A673 (cell line): ENCODE measurements at regions not wholly inside any gene's neighbourhood (a gene's known extent, or its start where the extent isn't known, plus 50 kb on each side); places are given as distances from the start of the nearest gene placed in this dataset.

Experiments used
- BruUV-seq: library from RNA; stranded (reverse); fragments of 400-500 nt; replicated peaks from 2 replicates; lab custom pipeline; 2021; lab: Mats Ljungman, UMichigan
- CTCF ChIA-PET: fragments of 300-600 bp; sonication (Branson Sonifier 250); formaldehyde crosslinking; loops from one replicate; lab custom pipeline; 2022; ENCODE audit warnings: antibody characterized with exemption; lab: Charles Lee
- POLR2A ChIA-PET: fragments of 300-600 bp; sonication (Branson Sonifier 250); formaldehyde crosslinking; loops from one replicate; lab custom pipeline; 2022; ENCODE audit warnings: antibody characterized with exemption; ENCODE audit not compliant: low non-redundant PET; lab: Charles Lee
- DNase-seq: peaks from one replicate; pipeline ENCODE4 v3.0.0-alpha.2; 2015; ENCODE audit warnings: low spot score
- H3K27ac ChIP-seq: fragments of 200-600 bp; sonication (generic); 2 replicates; pipeline ENCODE4 v1.5.1; 2016; ENCODE audit warnings: mixed run types, low read depth, mild to moderate bottlenecking, mixed read lengths, antibody characterized with exemption, low read length; ENCODE audit not compliant: poor library complexity, severe bottlenecking
- H3K27me3 ChIP-seq: fragments of 200-600 bp; sonication (generic); replicated peaks from 2 replicates; pipeline ENCODE4 v1.6.1; 2017; ENCODE audit warnings: mixed run types, low read depth, mild to moderate bottlenecking, mixed read lengths, antibody characterized with exemption, low read length; ENCODE audit not compliant: insufficient read depth, poor library complexity
- H3K36me3 ChIP-seq: fragments of 200-600 bp; sonication (generic); 2 replicates; pipeline ENCODE4 v1.6.1; 2016; ENCODE audit warnings: mixed run types, mild to moderate bottlenecking, mixed read lengths, antibody characterized with exemption, low read length; ENCODE audit not compliant: insufficient read depth, poor library complexity, severe bottlenecking
- H3K4me1 ChIP-seq: fragments of 200-600 bp; sonication (generic); 2 replicates; pipeline ENCODE4 v1.6.1; 2017; ENCODE audit warnings: mixed run types, mild to moderate bottlenecking, mixed read lengths, antibody characterized with exemption, low read length; ENCODE audit not compliant: insufficient read depth, poor library complexity, severe bottlenecking
- H3K4me3 ChIP-seq: fragments of 200-600 bp; sonication (generic); 2 replicates; pipeline ENCODE4 v1.5.1; 2016; ENCODE audit warnings: low read depth, mixed run types, mild to moderate bottlenecking, mixed read lengths, low read length; ENCODE audit not compliant: poor library complexity, severe bottlenecking
- H3K9me3 ChIP-seq: fragments of 200-600 bp; sonication (generic); 2 replicates; pipeline ENCODE4 v1.6.1; 2016; ENCODE audit warnings: mixed run types, low read depth, mild to moderate bottlenecking, mixed read lengths, antibody characterized with exemption, low read length; ENCODE audit not compliant: poor library complexity, severe bottlenecking
- EZH2 ChIP-seq: fragments of 200-600 bp; sonication (generic); IDR thresholded peaks from 2 replicates; pipeline ENCODE4 v1.6.1; 2017; ENCODE audit warnings: borderline replicate concordance, low read depth, mild to moderate bottlenecking, mixed read lengths, antibody characterized with exemption, low read length; ENCODE audit not compliant: poor library complexity, severe bottlenecking
- intact Hi-C: fragments of 100-400 bp; cut with micrococcal nuclease; formaldehyde crosslinking; loops from one replicate; pipeline ENCODE4 v1.10.0; 2022; ENCODE audit not compliant: unreplicated experiment
- TF ChIP-seq, protein P1 (sequence below): fragments of 300-800, 200-600 bp; sonication (generic); conservative IDR thresholded peaks from 2 replicates; pipeline ENCODE4 v1.5.1; 2017; ENCODE audit warnings: low read depth, mild to moderate bottlenecking, antibody characterized with exemption, low read length, moderate library complexity, mixed read lengths

GRCh38 chr5:152844713-152845112, 439.6 kb upstream of the NMUR2 start:
- Histone ChIP-seq H3K4me1 (no peaks in the 10 kb centered on the region), H3K27me3 (peaks cover 9% of the 10 kb centered on the region), H3K4me3 (no peak overlapping the region), H3K9me3 (no peaks in the 10 kb centered on the region), H3K36me3 (no peaks in the 10 kb centered on the region), H3K27ac (no peak overlapping the region)
- intact Hi-C loops = no loop called here
- DNase-seq = no peak
- TF ChIP-seq, protein P1, sequence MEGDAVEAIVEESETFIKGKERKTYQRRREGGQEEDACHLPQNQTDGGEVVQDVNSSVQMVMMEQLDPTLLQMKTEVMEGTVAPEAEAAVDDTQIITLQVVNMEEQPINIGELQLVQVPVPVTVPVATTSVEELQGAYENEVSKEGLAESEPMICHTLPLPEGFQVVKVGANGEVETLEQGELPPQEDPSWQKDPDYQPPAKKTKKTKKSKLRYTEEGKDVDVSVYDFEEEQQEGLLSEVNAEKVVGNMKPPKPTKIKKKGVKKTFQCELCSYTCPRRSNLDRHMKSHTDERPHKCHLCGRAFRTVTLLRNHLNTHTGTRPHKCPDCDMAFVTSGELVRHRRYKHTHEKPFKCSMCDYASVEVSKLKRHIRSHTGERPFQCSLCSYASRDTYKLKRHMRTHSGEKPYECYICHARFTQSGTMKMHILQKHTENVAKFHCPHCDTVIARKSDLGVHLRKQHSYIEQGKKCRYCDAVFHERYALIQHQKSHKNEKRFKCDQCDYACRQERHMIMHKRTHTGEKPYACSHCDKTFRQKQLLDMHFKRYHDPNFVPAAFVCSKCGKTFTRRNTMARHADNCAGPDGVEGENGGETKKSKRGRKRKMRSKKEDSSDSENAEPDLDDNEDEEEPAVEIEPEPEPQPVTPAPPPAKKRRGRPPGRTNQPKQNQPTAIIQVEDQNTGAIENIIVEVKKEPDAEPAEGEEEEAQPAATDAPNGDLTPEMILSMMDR = no peak
- no peak for TF ChIP-seq EZH2
- no TSS peak for BruUV-seq
- ChIA-PET CTCF (no interaction called here), POLR2A (no interaction called here)

- Histone ChIP-seq H3K36me3 (no peaks in the 10 kb centered on the region), H3K27ac (no peak overlapping the region), H3K4me3 (no peak overlapping the region), H3K27me3 (no peaks in the 10 kb centered on the region), H3K9me3 (no peaks in the 10 kb centered on the region), H3K4me1 (no peaks in the 10 kb centered on the region)
- POLR2A ChIA-PET = no interaction called here
- CTCF ChIA-PET = no interaction called here
- DNase-seq = no peak
- intact Hi-C loops = no loop called here
- BruUV-seq = no TSS peak
- TF ChIP-seq, protein P1 = no peak
- TF ChIP-seq EZH2 = no peak
Observed at GRCh38 chr5:152853361-152853760, 448.3 kb upstream of the NMUR2 start.

DNA sequence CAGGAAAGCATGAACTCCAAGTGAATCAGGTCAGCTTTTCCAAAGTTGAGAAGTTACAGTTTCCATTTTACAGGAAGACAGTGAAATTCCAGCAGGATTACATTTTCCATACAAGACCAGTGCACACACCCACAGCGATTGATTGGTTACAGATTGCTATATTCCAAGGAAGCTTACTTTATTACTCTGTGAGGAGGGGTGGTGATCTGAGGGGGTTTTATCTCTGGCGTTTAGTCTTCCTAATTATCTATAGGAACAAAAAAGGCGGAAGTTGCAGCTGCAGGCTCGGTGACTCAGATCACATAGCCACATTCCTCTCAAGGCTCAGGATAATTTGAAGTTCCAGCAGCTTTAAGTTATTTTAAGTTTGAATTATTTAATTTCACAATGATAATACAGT, 450.4 kb upstream of the NMUR2 start:
- ChIA-PET CTCF (no interaction called here), POLR2A (no interaction called here)
- Histone ChIP-seq H3K4me3 (no peak overlapping the region), H3K4me1 (no peaks in the 10 kb centered on the region), H3K27ac (no peak overlapping the region), H3K9me3 (no peaks in the 10 kb centered on the region), H3K36me3 (no peaks in the 10 kb centered on the region), H3K27me3 (no peaks in the 10 kb centered on the region)
- no TSS peak for BruUV-seq
- intact Hi-C loops = no loop called here
- no peak for TF ChIP-seq EZH2
- TF ChIP-seq, protein P1 = no peak
- peak; percentile 47 for DNase-seq
